ENCODE measurements at regions not wholly inside any gene's neighbourhood (a gene's known extent, or its start where the extent isn't known, plus 50 kb on each side); places are given as distances from the start of the nearest gene placed in this dataset.

- TF ChIP-seq CTCF (IDR thresholded peaks at IDR 0.05) (no peak), POLR2A (IDR thresholded peaks at IDR 0.05) (no peak), POLR2AphosphoS5 (IDR thresholded peaks at IDR 0.05) (no peak)
- Histone ChIP-seq H3K36me3 (no peaks in the 10 kb centered on the region), H3K4me3 (no peak overlapping the region), H3K4me1 (replicated peaks) (no peaks in the 10 kb centered on the region), H3K9me3 (no peaks in the 10 kb centered on the region), H3K27me3 (replicated peaks; ENCODE audit: insufficient read depth) (no peaks in the 10 kb centered on the region), H3K27ac (no peak overlapping the region)
- intact Hi-C loops (cut with DNase I), result no loop called here
- 76% methylated on average over 11 of the region's 11 CpGs for WGBS
- no peak for DNase-seq (ENCODE audit: low spot score)
Measured at GRCh38 chr5:6311568-6312501, 66.5 kb downstream of the MED10 start.

GRCh38 chr5:6309949-6310348, 68.4 kb downstream of the MED10 start:
- WGBS, result 54% methylated on average over 2 of the region's 2 CpGs
- intact Hi-C loops (cut with DNase I), result no loop called here
- Histone ChIP-seq H3K4me1 (replicated peaks) (no peaks in the 10 kb centered on the region), H3K4me3 (no peak overlapping the region), H3K9me3 (no peaks in the 10 kb centered on the region), H3K27me3 (replicated peaks; ENCODE audit: insufficient read depth) (no peaks in the 10 kb centered on the region), H3K27ac (no peak overlapping the region), H3K36me3 (no peaks in the 10 kb centered on the region)
- no peak for DNase-seq (ENCODE audit: low spot score)
- no peak for TF ChIP-seq CTCF (IDR thresholded peaks at IDR 0.05)
- TF ChIP-seq POLR2A (IDR thresholded peaks at IDR 0.05), result no peak
- TF ChIP-seq POLR2AphosphoS5 (IDR thresholded peaks at IDR 0.05), result no peak

- intact Hi-C loops (cut with DNase I), result no loop called here
Measured at GRCh38 chr5:6308683-6309082, 69.7 kb downstream of the MED10 start.

GRCh38 chr5:6307304-6307703, 71.0 kb downstream of the MED10 start:
- Histone ChIP-seq H3K36me3 (no peaks in the 10 kb centered on the region), H3K4me1 (replicated peaks) (no peaks in the 10 kb centered on the region), H3K27ac (no peak overlapping the region), H3K4me3 (no peak overlapping the region), H3K27me3 (replicated peaks; ENCODE audit: insufficient read depth) (no peaks in the 10 kb centered on the region), H3K9me3 (no peaks in the 10 kb centered on the region)
- DNase-seq (ENCODE audit: low spot score), result no peak
- TF ChIP-seq POLR2A (IDR thresholded peaks at IDR 0.05) (no peak), CTCF (IDR thresholded peaks at IDR 0.05) (no peak), POLR2AphosphoS5 (IDR thresholded peaks at IDR 0.05) (no peak)
- intact Hi-C loops (cut with DNase I), result no loop called here
- WGBS, result 74% methylated on average over 5 of the region's 5 CpGs

More at GRCh38 chr5:6308683-6309082, 69.7 kb downstream of the MED10 start:
- Histone ChIP-seq H3K27me3 (replicated peaks; ENCODE audit: insufficient read depth) (no peaks in the 10 kb centered on the region), H3K4me1 (replicated peaks) (no peaks in the 10 kb centered on the region), H3K9me3 (no peaks in the 10 kb centered on the region), H3K36me3 (no peaks in the 10 kb centered on the region), H3K27ac (no peak overlapping the region), H3K4me3 (no peak overlapping the region)
- no peak for DNase-seq (ENCODE audit: low spot score)
- 88% methylated on average over 5 of the region's 5 CpGs for WGBS
- TF ChIP-seq POLR2AphosphoS5 (IDR thresholded peaks at IDR 0.05), result no peak
- TF ChIP-seq CTCF (IDR thresholded peaks at IDR 0.05), result no peak
- TF ChIP-seq POLR2A (IDR thresholded peaks at IDR 0.05), result no peak

GRCh38 chr5:6305853-6306252, 72.5 kb downstream of the MED10 start:
- Histone ChIP-seq H3K36me3 (no peaks in the 10 kb centered on the region), H3K4me1 (replicated peaks) (no peaks in the 10 kb centered on the region), H3K9me3 (no peaks in the 10 kb centered on the region), H3K27me3 (replicated peaks; ENCODE audit: insufficient read depth) (no peaks in the 10 kb centered on the region), H3K4me3 (no peak overlapping the region), H3K27ac (no peak overlapping the region)
- no peak for DNase-seq (ENCODE audit: low spot score)
- WGBS, result 74% methylated on average over 6 of the region's 6 CpGs
- intact Hi-C loops (cut with DNase I), result no loop called here
- TF ChIP-seq CTCF (IDR thresholded peaks at IDR 0.05), result no peak
- TF ChIP-seq POLR2AphosphoS5 (IDR thresholded peaks at IDR 0.05), result no peak
- no peak for TF ChIP-seq POLR2A (IDR thresholded peaks at IDR 0.05)
